ENCODE measurements at regions not wholly inside any gene's neighbourhood (a gene's known extent, or its start where the extent isn't known, plus 50 kb on each side); places are given as distances from the start of the nearest gene placed in this dataset.

GRCh38 chr3:6125520-6125919 is 735.4 kb upstream of the GRM7 start:
- DNase-seq, result no peak

DNA sequence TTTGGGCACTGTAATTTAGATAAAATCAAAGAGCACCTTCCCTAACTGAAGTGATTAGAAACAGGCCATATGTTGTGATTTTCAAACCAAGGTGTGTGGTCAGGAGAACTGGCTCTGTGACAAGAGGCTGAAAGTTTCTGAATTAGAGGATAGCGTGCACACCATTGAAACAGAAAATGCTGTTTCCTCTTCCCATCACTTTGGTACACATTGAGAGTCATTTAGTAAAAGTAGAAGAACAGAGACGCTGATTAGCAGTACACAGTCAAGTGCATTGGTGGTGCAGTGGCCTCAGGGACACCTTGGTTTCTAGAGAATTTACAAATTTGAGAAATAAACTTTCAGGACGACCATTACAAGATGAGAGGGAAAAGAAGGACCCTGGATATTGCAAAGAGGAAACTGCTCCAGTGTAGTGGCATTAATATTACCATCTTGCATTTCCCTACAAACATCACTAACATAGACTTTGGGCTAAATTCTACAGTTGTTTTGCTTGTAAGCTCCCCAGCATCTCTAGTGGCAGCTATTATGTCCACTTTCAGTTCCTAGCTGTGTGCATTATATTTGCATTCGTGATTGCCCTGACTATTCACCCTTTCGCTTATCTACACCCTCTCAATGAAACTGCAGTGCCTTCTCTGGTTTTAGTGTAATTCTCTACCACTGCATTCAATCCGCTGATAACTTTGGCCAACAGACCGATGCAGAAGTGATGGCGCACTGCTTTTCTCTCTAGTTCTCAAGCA is 728.1 kb upstream of the GRM7 start:
- no peak for DNase-seq

DNA sequence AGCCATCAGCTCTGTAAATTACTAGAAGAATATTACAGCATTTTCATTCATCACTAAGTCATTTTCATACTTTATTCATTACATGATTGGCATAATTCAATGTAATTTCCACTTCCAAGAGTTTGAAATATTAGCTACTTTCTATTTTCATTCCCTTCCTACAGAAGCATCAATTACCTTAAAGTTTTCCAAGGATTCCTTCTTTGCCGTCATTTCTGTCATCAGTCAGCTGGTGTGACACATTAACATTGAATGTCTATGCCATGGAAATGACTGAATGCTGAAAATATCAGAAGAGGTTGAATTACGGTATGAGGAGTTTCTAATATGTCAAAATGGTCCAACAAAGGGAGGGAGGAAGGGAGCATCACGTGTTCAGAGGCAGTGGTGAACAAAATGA is 718.2 kb upstream of the GRM7 start:
- DNase-seq, result no peak

DNA sequence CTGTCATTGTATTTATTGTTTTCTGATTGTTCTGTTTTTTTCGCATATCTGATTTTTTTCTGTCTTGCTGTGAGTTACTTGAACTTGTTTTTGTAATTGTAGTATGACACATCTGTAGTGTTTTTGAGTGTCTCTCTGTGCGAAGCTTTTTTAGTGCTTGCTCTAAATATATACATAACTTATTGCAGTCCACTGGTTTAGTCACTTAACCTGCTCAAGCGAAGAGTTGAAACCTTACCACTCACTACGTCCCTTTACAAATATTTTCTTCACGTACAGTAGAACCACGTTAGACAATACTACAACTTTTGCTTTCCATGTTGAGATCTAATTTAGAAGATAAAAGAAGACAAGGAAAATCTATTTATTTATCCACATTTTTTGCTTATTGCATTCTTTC is 713.0 kb upstream of the GRM7 start:
- no peak for DNase-seq

- DNase-seq, result no peak
Measured at GRCh38 chr3:6155650-6156338, 705.1 kb upstream of the GRM7 start.

- DNase-seq, result no peak
Measured at GRCh38 chr3:6165951-6166350, 695.0 kb upstream of the GRM7 start.

DNA sequence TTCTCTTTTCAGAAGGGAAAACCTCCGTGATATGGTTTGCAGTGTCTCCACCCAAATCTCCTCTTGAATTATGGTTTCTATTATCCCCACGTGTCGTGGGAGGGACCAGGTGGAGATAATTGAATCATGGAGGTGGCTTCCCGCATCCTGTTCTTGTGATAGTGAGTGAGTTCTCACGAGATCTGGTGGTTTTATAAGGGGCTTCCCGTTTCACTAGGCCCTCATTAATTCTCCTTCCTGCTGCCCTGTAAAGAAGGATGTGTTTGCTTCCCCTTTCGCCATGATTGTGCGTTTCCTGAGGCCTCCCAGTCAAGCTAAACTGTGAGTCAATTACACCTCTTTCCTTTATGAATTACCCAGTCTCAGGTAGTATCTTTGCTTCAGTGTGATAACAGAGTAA is 692.7 kb upstream of the GRM7 start:
- DNase-seq, result no peak

- DNase-seq, result no peak
Measured at GRCh38 chr3:6172871-6173642, 687.9 kb upstream of the GRM7 start.

DNA sequence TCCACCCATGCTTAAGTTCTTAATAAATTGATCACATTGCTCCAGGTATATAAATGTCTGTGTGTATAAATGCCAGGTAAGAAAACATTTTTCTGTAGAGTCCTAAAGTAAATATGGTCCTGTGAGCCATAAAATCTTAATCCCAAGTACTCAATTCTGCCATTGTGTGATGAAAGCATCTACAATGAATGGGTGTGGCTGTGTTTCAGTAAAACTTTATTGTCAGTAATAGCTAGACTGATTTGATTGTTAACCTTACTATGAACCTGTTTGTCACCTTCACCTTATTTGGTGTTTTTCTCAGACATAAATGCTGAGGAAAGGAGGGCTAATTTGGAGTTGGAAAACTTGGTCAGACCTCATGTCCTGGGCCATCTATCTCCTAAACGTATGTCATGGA is 683.5 kb upstream of the GRM7 start:
- DNase-seq, result no peak

GRCh38 chr3:6179761-6180160 is 681.2 kb upstream of the GRM7 start:
- DNase-seq, result no peak

DNA sequence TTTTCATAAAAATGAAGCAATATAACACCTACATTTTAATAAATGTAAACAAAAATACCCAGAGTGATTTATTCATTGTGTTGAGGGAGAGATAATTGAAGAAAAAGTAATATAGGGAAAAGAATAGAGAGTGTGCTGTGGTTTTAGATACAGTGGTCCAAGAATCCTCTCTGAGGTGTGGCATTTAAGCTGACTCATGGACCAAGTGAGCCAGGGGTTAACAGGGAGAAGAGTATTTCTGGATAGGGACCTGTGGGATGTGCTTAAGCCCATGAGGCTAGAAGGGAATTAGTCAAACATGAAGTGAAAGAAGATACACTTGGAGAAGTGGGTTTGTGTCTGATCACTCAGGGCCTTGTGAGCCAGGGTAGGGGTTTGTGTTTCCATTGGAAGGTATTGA is 680.7 kb upstream of the GRM7 start:
- DNase-seq, result no peak

DNA sequence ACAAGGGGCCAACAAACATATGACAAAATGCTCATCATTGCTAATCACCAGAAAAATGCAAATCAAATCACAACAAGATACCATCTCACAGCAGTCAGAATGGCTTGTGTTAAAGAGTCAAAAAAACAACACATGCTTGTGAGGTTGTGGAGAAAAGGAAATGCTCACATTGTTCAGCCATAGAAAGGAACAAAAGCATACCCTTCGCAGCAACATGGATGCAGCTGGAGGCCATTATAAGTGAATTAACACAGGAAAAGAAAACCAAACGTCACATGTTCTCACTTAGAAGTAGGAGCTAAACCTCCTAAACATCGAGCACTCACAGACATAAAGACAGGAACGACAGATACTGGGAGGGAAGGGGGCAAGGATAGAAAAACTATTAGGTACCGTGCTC is 678.4 kb upstream of the GRM7 start:
- DNase-seq, result no peak

DNA sequence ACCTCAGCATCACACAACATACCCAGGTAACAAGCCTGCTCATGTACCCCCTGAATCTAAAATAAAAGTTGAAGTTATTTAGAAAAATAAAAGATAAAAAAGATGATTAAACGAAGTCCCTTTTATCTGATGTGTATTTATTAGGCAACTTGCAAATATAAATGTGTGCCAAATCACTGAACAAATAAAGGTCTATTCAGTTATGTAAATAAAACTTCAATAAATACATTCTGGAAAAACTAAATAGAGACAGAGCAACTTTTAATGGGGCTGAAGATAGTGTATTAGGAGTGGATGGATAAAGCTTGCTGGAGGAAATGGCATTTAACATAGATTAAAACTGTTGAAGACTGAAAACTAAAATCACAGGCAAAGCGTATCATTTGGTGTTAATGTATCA is 678.0 kb upstream of the GRM7 start:
- DNase-seq, result no peak

GRCh38 chr3:6189384-6189783 is 671.5 kb upstream of the GRM7 start:
- no peak for DNase-seq

- DNase-seq, result no peak
Measured at GRCh38 chr3:6204891-6205290, 656.0 kb upstream of the GRM7 start.

DNA sequence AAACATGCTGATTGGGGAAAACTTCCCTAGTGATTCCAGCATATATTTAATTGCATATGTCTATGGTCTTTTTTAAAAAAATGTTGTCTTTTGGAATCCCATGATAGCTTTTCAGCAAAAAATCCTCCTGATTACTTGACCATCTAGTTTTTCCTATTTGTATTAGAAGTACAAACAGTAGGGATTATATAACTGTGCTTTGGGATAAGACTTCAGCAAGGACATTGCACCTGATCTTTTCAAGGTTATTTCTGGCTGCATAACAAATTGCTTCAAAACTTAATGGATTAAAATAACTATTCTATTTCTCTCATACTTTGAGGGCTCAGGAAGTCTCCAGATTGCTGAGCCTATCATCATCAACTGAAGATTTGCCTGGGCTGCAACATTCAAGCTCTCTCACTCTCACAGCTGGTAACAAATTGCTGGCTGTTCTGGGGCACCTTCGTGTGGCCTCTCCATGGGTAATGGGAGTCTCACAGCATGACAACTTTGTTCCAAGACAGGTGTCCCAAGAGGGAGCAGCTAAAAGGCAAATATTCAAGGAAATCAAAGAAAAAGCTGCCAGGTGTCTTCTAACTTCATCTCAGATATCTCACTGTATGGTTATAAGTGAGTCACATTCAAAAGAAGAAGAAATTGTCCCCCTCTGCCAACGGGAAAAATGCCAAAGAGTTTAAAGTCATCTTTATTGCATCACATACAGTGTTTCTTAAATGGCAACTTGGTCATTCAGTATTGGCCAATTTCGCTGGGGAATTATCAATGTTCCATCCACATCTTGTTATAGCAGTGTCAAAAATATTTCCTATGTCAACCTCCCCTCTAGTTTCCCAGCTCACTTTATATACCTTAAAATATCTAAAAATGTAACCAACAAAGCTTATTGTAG is 644.5 kb upstream of the GRM7 start:
- DNase-seq, result no peak

DNA sequence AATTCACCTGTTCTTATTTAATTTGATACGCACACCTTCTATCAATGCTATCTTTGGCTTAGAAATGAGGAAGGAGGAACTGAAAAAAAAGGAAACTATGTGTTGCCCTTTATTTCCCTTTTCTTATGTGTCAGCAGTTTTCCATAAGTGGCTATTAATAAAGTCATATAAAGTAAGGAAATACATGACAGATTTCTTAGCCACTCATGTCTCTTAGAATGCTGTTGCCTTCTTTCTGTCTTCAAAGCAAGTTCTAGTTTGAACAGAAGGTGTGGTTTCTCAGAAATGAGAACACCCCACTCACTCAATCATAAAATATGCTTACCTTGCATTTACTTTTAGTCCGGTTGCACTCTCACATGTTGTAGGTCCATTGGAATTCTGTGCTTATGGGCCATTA is 640.5 kb upstream of the GRM7 start:
- no peak for DNase-seq

- DNase-seq, result no peak
Measured at GRCh38 chr3:6222069-6222468, 638.8 kb upstream of the GRM7 start.

DNA sequence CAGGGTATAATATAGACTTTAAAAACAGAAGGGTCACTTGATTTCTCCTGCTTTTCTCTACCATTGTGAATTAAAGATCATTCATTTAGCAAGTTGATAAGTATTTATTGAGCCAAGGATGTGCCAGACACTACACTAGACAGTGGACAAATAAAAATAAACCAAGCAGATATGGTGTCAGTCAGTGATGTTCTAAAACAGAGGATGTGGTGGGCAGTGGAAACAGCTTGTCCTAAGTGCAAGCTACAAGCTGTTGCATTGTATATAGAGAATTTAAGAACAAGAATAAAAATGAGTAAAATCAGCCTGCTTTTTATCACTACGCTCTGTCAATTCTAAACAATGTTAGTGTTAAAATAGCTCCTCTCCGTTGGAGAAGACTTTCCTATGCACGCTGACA is 637.3 kb upstream of the GRM7 start:
- no peak for DNase-seq

DNA sequence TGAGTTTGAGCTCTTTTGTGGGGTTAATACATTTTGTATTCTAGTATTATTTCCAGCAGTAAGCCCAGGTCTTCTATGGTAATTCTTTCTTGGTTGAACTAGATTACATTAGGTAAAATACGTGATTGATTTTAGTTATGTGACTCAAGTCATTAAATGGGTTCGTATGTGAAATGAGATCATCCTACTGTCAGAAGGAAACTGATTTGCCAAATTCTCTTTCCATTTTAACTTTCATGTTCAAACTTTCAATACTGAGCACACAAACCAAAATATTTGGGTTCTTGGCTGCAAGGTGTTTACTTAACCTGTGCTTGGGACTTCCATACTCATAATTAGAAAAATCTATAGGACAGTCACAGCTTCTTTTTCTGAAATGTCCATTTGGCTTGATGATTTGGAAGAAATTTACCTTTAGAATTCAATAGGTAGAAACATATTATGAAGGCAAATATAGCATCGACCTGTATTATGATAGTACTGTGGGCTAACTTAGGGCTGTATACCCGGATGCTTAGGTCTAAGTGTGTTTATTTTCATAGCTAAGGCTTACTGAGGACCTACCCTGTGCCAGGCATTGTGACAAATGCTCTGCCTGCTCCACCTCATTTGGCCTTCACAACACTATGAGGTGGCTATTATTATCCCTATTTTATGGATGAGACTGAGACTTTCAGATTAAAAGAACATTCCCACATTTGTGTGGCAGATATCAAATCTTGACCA is 631.8 kb upstream of the GRM7 start:
- no peak for DNase-seq

- no peak for DNase-seq
Measured at GRCh38 chr3:6229778-6230410, 631.0 kb upstream of the GRM7 start.

GRCh38 chr3:6242104-6242503 is 618.8 kb upstream of the GRM7 start:
- DNase-seq, result no peak
